DND-41 (cell line): ENCODE measurements at regions not wholly inside any gene's neighbourhood (a gene's known extent, or its start where the extent isn't known, plus 50 kb on each side); places are given as distances from the start of the nearest gene placed in this dataset.

Experiments used
- ATAC-seq: fragments of 200-7000 bp; cut with Tn5 transposase; 3 replicates; pipeline ENCODE4 v1.9.1; 2021; ENCODE audit warnings: low read depth; ENCODE audit not compliant: insufficient read depth
- DNase-seq: peaks from one replicate; pipeline ENCODE4 v3.0.0-alpha.2; 2020
- H2AFZ ChIP-seq: 2 replicates; pipeline ENCODE4 v1.6.0; 2012; ENCODE audit warnings: low read depth, low read length
- H3K27ac ChIP-seq: 2 replicates; pipeline ENCODE4 v1.5.1; 2012; ENCODE audit warnings: low read length, inconsistent platforms
- H3K27me3 ChIP-seq: fragments of 200-600 bp; sonication (generic); 2 replicates; pipeline ENCODE4 v1.6.0; 2012; ENCODE audit warnings: low read length, mild to moderate bottlenecking, inconsistent platforms; ENCODE audit not compliant: insufficient read depth, poor library complexity
- H3K36me3 ChIP-seq: 2 replicates; pipeline ENCODE4 v1.5.1; 2012; ENCODE audit warnings: low read length, inconsistent platforms; ENCODE audit not compliant: insufficient read depth
- H3K4me1 ChIP-seq: 2 replicates; pipeline ENCODE4 v1.5.1; 2012; ENCODE audit warnings: mild to moderate bottlenecking, low read length; ENCODE audit not compliant: insufficient read depth
- H3K4me2 ChIP-seq: 2 replicates; pipeline ENCODE4 v1.6.0; 2012; ENCODE audit warnings: mild to moderate bottlenecking, moderate library complexity, low read length, inconsistent platforms; ENCODE audit not compliant: insufficient read depth
- H3K4me3 ChIP-seq, 2 experiments: fragments of 200-600 bp in 1 of 2; shearing (Covaris generic) in 1 of 2; 2 replicates each; pipeline ENCODE4 v1.5.1; 2012 to 2016; ENCODE audit warnings: inconsistent platforms in 2 of 2, low read length in 2 of 2, mild to moderate bottlenecking in 2 of 2, low read depth in 1 of 2, moderate library complexity in 1 of 2
- H3K79me2 ChIP-seq: 2 replicates; pipeline ENCODE4 v1.6.0; 2012; ENCODE audit warnings: low read length, inconsistent platforms; ENCODE audit not compliant: insufficient read depth
- H3K9ac ChIP-seq: 2 replicates; pipeline ENCODE4 v1.6.0; 2012; ENCODE audit warnings: low read depth, mild to moderate bottlenecking, inconsistent platforms, low read length, moderate library complexity
- H3K9me3 ChIP-seq: 2 replicates; pipeline ENCODE4 v1.5.1; 2012; ENCODE audit warnings: low read length, moderate library complexity, mild to moderate bottlenecking, inconsistent platforms; ENCODE audit not compliant: insufficient read depth, severe bottlenecking
- H4K20me1 ChIP-seq: 2 replicates; pipeline ENCODE4 v1.6.0; 2012; ENCODE audit warnings: low read length; ENCODE audit not compliant: insufficient read depth
- EZH2 ChIP-seq: IDR thresholded peaks from 3 replicates; pipeline ENCODE4 v1.6.1; 2012; ENCODE audit warnings: borderline replicate concordance, low read depth, mild to moderate bottlenecking, moderate library complexity, low read length, inconsistent platforms; ENCODE audit not compliant: severe bottlenecking
- TF ChIP-seq, protein P1 (sequence below): IDR thresholded peaks from 2 replicates; pipeline ENCODE4 v1.5.1; 2012; ENCODE audit warnings: borderline replicate concordance, low read length, moderate library complexity, mild to moderate bottlenecking; ENCODE audit not compliant: poor library complexity, severe bottlenecking; ENCODE audit errors: extremely low read depth

DNA sequence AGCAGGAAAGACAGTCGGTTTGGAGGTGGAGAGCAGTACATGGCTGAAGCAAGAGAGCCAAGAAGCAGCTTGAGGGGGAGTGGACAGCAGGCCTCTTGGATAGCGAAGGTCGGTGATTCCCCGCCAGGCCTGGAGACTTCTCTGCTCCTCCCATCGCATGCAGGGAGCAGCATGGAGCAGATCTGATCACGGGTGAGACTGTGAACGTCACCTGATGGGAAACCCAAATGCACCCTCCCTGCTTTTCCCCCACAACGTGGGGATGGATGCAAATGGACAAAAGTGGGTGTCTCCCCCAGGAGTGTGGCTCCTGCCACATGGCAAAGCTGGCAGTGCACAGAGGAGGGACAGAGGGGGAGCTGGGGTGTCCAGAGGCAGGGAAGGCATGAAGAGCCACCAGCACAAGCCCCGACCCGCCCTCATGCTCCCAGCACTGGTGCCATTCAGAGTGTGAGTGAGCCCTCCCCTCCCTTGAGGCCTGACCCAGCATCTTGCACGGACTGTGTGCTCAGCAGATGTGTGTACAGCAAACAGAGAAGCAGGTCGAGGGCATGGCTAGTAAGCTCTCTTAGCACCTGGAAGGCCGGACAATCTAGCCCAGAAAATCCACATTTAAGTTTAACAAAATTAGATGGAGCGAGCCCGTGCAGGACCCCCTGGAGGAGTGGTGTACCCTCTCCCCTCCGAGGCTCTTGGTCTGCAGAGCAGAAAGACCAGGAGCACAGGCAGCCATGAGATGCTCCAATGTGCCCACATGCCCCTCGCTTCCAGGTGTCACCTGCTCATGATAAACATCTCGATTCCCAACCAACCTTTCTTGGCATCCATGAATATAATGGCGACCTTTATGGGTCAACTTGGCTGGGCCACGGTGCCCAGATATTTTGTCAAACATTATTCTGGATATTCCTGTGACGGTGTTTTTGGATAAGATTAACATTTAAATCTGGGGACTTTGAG, 661.7 kb downstream of the TBC1D22A start:
- TF ChIP-seq, protein P1, sequence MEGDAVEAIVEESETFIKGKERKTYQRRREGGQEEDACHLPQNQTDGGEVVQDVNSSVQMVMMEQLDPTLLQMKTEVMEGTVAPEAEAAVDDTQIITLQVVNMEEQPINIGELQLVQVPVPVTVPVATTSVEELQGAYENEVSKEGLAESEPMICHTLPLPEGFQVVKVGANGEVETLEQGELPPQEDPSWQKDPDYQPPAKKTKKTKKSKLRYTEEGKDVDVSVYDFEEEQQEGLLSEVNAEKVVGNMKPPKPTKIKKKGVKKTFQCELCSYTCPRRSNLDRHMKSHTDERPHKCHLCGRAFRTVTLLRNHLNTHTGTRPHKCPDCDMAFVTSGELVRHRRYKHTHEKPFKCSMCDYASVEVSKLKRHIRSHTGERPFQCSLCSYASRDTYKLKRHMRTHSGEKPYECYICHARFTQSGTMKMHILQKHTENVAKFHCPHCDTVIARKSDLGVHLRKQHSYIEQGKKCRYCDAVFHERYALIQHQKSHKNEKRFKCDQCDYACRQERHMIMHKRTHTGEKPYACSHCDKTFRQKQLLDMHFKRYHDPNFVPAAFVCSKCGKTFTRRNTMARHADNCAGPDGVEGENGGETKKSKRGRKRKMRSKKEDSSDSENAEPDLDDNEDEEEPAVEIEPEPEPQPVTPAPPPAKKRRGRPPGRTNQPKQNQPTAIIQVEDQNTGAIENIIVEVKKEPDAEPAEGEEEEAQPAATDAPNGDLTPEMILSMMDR, result no peak
- no peak for TF ChIP-seq EZH2
- Histone ChIP-seq H3K36me3 (no peaks in the 10 kb centered on the region), H2AFZ (no peak overlapping the region), H3K27me3 (no peaks in the 10 kb centered on the region), H3K27ac (no peak overlapping the region), H4K20me1 (no peaks in the 10 kb centered on the region), H3K4me2 (no peak overlapping the region), H3K79me2 (no peaks in the 10 kb centered on the region), H3K9me3 (no peaks in the 10 kb centered on the region), H3K4me1 (no peaks in the 10 kb centered on the region), H3K9ac (no peak overlapping the region), H3K4me3 (no peak overlapping the region)
- DNase-seq, result no peak
- ATAC-seq, result no peak

DNA sequence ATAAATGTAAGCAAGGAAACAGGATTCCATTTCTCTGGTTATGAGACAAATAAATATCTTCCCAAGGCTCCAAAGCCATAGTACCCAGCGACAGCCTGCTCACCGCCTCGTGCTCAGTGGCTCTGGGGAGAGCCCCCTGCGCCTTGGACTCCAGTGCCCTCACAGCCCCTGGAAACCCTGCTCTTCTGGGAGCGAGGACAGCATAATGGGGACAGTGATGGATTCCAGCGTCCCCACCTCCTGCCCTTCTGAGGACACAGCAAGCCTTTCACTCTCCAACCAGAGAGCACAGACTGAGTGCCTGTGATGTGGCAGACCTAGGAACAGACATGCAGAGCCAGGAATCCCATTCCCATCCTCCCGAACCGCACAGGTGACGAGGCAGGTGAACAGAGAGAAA, 660.8 kb downstream of the TBC1D22A start:
- Histone ChIP-seq H3K4me2 (no peak overlapping the region), H3K9ac (no peak overlapping the region), H3K9me3 (no peaks in the 10 kb centered on the region), H2AFZ (no peak overlapping the region), H3K4me1 (no peaks in the 10 kb centered on the region), H3K27me3 (no peaks in the 10 kb centered on the region), H3K79me2 (no peaks in the 10 kb centered on the region), H4K20me1 (no peaks in the 10 kb centered on the region), H3K36me3 (no peaks in the 10 kb centered on the region), H3K27ac (no peak overlapping the region), H3K4me3 (no peak overlapping the region)
- TF ChIP-seq, protein P1, result no peak
- no peak for TF ChIP-seq EZH2
- DNase-seq (no peak), ATAC-seq (no peak)

DNA sequence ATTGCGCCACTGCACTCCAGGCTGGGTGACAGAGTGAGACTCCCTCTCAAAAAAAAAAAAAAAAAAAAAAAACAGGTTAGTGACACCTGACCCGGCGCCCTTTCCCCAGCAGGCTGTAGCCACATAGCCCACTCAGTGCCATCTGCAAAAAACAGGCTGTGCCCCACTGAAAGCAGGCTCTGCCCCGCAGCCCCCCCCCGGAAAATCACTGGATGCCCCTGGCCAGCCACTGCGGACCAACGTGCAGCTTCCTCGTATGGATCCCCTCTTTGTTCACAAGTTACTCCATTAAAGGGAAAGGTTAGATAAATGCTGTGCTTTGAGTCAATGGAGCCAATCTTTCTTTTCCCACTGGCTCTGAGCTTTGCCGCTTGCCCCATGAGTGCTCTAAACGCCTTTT, 660.3 kb downstream of the TBC1D22A start:
- H3K9me3 ChIP-seq, result no peaks in the 10 kb centered on the region
- no peak overlapping the region for H3K4me3 ChIP-seq
- DNase-seq (no peak), ATAC-seq (no peak)
- H3K27me3 ChIP-seq, result no peaks in the 10 kb centered on the region
- no peaks in the 10 kb centered on the region for H3K4me1 ChIP-seq
- no peaks in the 10 kb centered on the region for H3K36me3 ChIP-seq
- no peak overlapping the region for H3K9ac ChIP-seq
- H3K27ac ChIP-seq, result no peak overlapping the region
- H2AFZ ChIP-seq, result no peak overlapping the region
- no peak for TF ChIP-seq EZH2
- TF ChIP-seq, protein P1, result no peak
- no peaks in the 10 kb centered on the region for H3K79me2 ChIP-seq
- no peaks in the 10 kb centered on the region for H4K20me1 ChIP-seq
- no peak overlapping the region for H3K4me2 ChIP-seq
